GM12878 (cell line): ENCODE measurements at regions not wholly inside any gene's neighbourhood (a gene's known extent, or its start where the extent isn't known, plus 50 kb on each side); places are given as distances from the start of the nearest gene placed in this dataset.

Source experiments
- CTCF ChIP-seq, 3 experiments: IDR thresholded peaks in 2 of 3; conservative IDR thresholded peaks in 1 of 3; 2 replicates each; pipeline ENCODE4 v1.5.1; 2011; ENCODE audit warnings: low read depth in 3 of 3, low read length in 3 of 3, mild to moderate bottlenecking in 3 of 3, control low read depth in 2 of 3, moderate library complexity in 2 of 3, inconsistent platforms in 1 of 3, mixed read lengths in 1 of 3; ENCODE audit not compliant: control insufficient read depth in 2 of 3, insufficient read depth in 1 of 3; ENCODE audit errors: extremely low read depth in 1 of 3
- NFYB ChIP-seq: IDR thresholded peaks from 2 replicates; pipeline ENCODE4 v1.6.1; 2011; ENCODE audit warnings: low read depth, mild to moderate bottlenecking, low read length, improper control_type of control experiment, moderate library complexity; ENCODE audit not compliant: insufficient read depth
- POLR2A ChIP-seq: IDR thresholded peaks from 2 replicates; pipeline ENCODE4 v1.6.1; 2011; ENCODE audit warnings: low read depth, mild to moderate bottlenecking, low read length
- ZSCAN29 ChIP-seq: fragments of 450-650 bp; IDR thresholded peaks from 2 replicates; pipeline ENCODE4 v1.6.1; 2017; ENCODE audit warnings: mild to moderate bottlenecking, moderate library complexity

- TF ChIP-seq NFYB (no peak), CTCF (IDR thresholded peaks at IDR 0.05 in 2 of 3, conservative IDR thresholded peaks at IDR 0.05 in 1 of 3; ENCODE audit: control insufficient read depth in 2 of 3, extremely low read depth in 1 of 3, insufficient read depth in 1 of 3, low read depth in 3 of 3, low read length in 3 of 3) (no peak), POLR2A (no peak), ZSCAN29 (no peak)
Measured at GRCh38 chr5:25190521-25191000, 545.8 kb upstream of the CDH10 start.
